ENCODE measurements at regions not wholly inside any gene's neighbourhood (a gene's known extent, or its start where the extent isn't known, plus 50 kb on each side); places are given as distances from the start of the nearest gene placed in this dataset.
"Not testable (repeated sequence)": the region's sequence is repeated elsewhere in the genome, so short reads cannot be mapped to it uniquely, and the experiment has no call there.

DNA sequence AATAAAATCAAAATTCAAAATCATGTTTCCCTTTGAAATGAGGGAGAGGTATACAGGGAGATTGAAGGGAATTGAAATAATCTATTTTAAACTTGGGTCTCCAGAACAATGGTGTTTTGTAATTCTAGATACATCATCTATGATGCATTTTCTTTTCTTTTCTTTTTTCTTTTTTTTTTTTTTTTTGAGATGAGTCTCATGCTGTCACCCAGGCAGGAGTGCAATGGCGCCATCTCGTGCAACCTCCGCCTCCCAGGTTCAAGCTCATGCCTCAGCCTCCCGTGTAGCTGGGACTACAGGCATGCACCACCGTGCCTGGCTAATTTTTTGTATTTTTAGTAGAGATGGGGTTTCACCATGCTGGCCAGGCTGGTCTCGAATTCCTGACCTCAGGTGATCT is 205.1 kb downstream of the LPIN1 start:
- TF ChIP-seq, protein P1, sequence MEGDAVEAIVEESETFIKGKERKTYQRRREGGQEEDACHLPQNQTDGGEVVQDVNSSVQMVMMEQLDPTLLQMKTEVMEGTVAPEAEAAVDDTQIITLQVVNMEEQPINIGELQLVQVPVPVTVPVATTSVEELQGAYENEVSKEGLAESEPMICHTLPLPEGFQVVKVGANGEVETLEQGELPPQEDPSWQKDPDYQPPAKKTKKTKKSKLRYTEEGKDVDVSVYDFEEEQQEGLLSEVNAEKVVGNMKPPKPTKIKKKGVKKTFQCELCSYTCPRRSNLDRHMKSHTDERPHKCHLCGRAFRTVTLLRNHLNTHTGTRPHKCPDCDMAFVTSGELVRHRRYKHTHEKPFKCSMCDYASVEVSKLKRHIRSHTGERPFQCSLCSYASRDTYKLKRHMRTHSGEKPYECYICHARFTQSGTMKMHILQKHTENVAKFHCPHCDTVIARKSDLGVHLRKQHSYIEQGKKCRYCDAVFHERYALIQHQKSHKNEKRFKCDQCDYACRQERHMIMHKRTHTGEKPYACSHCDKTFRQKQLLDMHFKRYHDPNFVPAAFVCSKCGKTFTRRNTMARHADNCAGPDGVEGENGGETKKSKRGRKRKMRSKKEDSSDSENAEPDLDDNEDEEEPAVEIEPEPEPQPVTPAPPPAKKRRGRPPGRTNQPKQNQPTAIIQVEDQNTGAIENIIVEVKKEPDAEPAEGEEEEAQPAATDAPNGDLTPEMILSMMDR (IDR thresholded peaks at IDR 0.05; ENCODE audit: borderline replicate concordance, extremely low read depth, low read length, poor library complexity, severe bottlenecking): not testable (repeated sequence)
- not testable (repeated sequence) for TF ChIP-seq EZH2 (IDR thresholded peaks at IDR 0.05; ENCODE audit: borderline replicate concordance, low read depth, low read length, severe bottlenecking)
